CD4-positive, CD25-positive, alpha-beta regulatory T cell (primary cell): ENCODE measurements at regions not wholly inside any gene's neighbourhood (a gene's known extent, or its start where the extent isn't known, plus 50 kb on each side); places are given as distances from the start of the nearest gene placed in this dataset.

Source experiments
- ATAC-seq, 2 donors: fragments of 150-1000 bp; cut with Tn5 transposase; one replicate each; pipeline ENCODE4 v1.10.0; 2021; ENCODE audit warnings: low read depth in 2 of 2, moderate number of reproducible peaks in 2 of 2, moderate library complexity in 1 of 2
- DNase-seq, 3 donors: peaks; one replicate each; pipeline versions ENCODE4 v3.0.0 to v3.0.0-alpha.2; 2012 to 2022; ENCODE audit warnings: mixed read lengths in 1 of 3
- H3K27ac ChIP-seq: one replicate; pipeline ENCODE4 v1.7.0; 2013; ENCODE audit warnings: mild to moderate bottlenecking, low read length; ENCODE audit not compliant: insufficient read depth, poor library complexity, severe bottlenecking
- H3K27me3 ChIP-seq: one replicate; pipeline ENCODE4 v1.7.0; 2013; ENCODE audit warnings: low read length; ENCODE audit not compliant: control insufficient read depth, insufficient read depth
- H3K36me3 ChIP-seq: one replicate; pipeline ENCODE4 v1.7.0; 2013; ENCODE audit warnings: mild to moderate bottlenecking, low read length, moderate library complexity; ENCODE audit not compliant: control insufficient read depth, insufficient read depth
- H3K4me1 ChIP-seq: 2 replicates; pipeline ENCODE4 v1.7.0; 2013; ENCODE audit warnings: mild to moderate bottlenecking, low read length; ENCODE audit not compliant: insufficient read depth, control insufficient read depth, poor library complexity, severe bottlenecking
- H3K4me3 ChIP-seq: one replicate; pipeline ENCODE4 v1.7.0; 2013; ENCODE audit warnings: low read depth, mild to moderate bottlenecking, low read length, moderate library complexity
- H3K9me3 ChIP-seq, 2 experiments: 1 replicate in 1 of 2; 2 replicates in 1 of 2; pipeline ENCODE4 v1.7.0; 2013; ENCODE audit warnings: low read length in 2 of 2, mild to moderate bottlenecking in 1 of 2, moderate library complexity in 1 of 2; ENCODE audit not compliant: control insufficient read depth in 2 of 2
- H3K27ac Mint-ChIP-seq, 3 donors: one replicate each; pipeline ENCODE4 v1.8.0; 2020 to 2022; ENCODE audit warnings: mild to moderate bottlenecking in 3 of 3, mixed read lengths in 3 of 3, moderate library complexity in 2 of 3
- H3K27me3 Mint-ChIP-seq: one replicate; pipeline ENCODE4 v1.8.0; 2022; ENCODE audit warnings: mild to moderate bottlenecking, mixed read lengths
- H3K36me3 Mint-ChIP-seq: one replicate; pipeline ENCODE4 v1.8.0; 2020; ENCODE audit warnings: mixed read lengths
- H3K4me1 Mint-ChIP-seq, 4 donors: one replicate each; pipeline ENCODE4 v1.8.0; 2020 to 2022; ENCODE audit warnings: mixed read lengths in 4 of 4, mild to moderate bottlenecking in 1 of 4
- H3K4me3 Mint-ChIP-seq, 4 donors: one replicate each; pipeline ENCODE4 v1.8.0; 2020 to 2022; ENCODE audit warnings: mild to moderate bottlenecking in 4 of 4, mixed read lengths in 4 of 4, moderate library complexity in 3 of 4
- H3K9me3 Mint-ChIP-seq, 7 donors: one replicate each; pipeline ENCODE4 v1.8.0; 2020 to 2022; ENCODE audit warnings: mixed read lengths in 7 of 7, mild to moderate bottlenecking in 3 of 7, moderate library complexity in 2 of 7

GRCh38 chr6:65924411-65924810, 217.4 kb upstream of the EYS start:
- H3K36me3 Mint-ChIP-seq = no peaks in the 10 kb centered on the region
- no peaks in the 10 kb centered on the region for H3K4me1 ChIP-seq
- DNase-seq (no peak), ATAC-seq (no peak)
- H3K9me3 ChIP-seq = no peaks in the 10 kb centered on the region
- H3K9me3 Mint-ChIP-seq = peaks cover 5 to 19% (median 8%) of the 10 kb centered on the region in 7 donors
- H3K27me3 ChIP-seq = no peaks in the 10 kb centered on the region
- no peaks in the 10 kb centered on the region for H3K4me1 Mint-ChIP-seq
- no peak overlapping the region for H3K27ac Mint-ChIP-seq
- H3K36me3 ChIP-seq = no peaks in the 10 kb centered on the region
- H3K27me3 Mint-ChIP-seq = no peaks in the 10 kb centered on the region
- no peak overlapping the region for H3K27ac ChIP-seq
- H3K4me3 Mint-ChIP-seq = no peak overlapping the region
- no peak overlapping the region for H3K4me3 ChIP-seq

GRCh38 chr6:65922049-65922448, 215.0 kb upstream of the EYS start:
- no peak overlapping the region for H3K27ac ChIP-seq
- H3K9me3 ChIP-seq = no peaks in the 10 kb centered on the region
- Mint-ChIP-seq H3K36me3 (no peaks in the 10 kb centered on the region), H3K27ac (peak overlapping the region in 1 of 3 donors; percentile 56), H3K27me3 (no peaks in the 10 kb centered on the region), H3K4me3 (no peak overlapping the region), H3K4me1 (no peaks in the 10 kb centered on the region), H3K9me3 (peaks cover 6 to 25% (median 8%) of the 10 kb centered on the region in 7 donors)
- H3K4me3 ChIP-seq = no peak overlapping the region
- DNase-seq (no peak), ATAC-seq (no peak)
- no peaks in the 10 kb centered on the region for H3K27me3 ChIP-seq
- H3K4me1 ChIP-seq = no peaks in the 10 kb centered on the region
- no peaks in the 10 kb centered on the region for H3K36me3 ChIP-seq

- Mint-ChIP-seq H3K9me3 (peaks cover 2 to 34% (median 9%) of the 10 kb centered on the region in 7 donors), H3K4me1 (no peaks in the 10 kb centered on the region), H3K4me3 (no peak overlapping the region), H3K27ac (no peak overlapping the region), H3K36me3 (no peaks in the 10 kb centered on the region), H3K27me3 (no peaks in the 10 kb centered on the region)
- peaks cover 0 to 2% of the 10 kb centered on the region in 2 experiments for H3K9me3 ChIP-seq
- no peaks in the 10 kb centered on the region for H3K4me1 ChIP-seq
- H3K27ac ChIP-seq = no peak overlapping the region
- ATAC-seq (no peak), DNase-seq (no peak)
- no peak overlapping the region for H3K4me3 ChIP-seq
- H3K36me3 ChIP-seq = no peaks in the 10 kb centered on the region
- H3K27me3 ChIP-seq = no peaks in the 10 kb centered on the region
These were observed 201.0 kb upstream of the EYS start for GRCh38 chr6:65908065-65908464.

- Histone ChIP-seq H3K9me3 (peaks cover 0 to 1% of the 10 kb centered on the region in 2 experiments), H3K36me3 (no peaks in the 10 kb centered on the region), H3K27ac (no peak overlapping the region), H3K4me3 (no peak overlapping the region), H3K4me1 (no peaks in the 10 kb centered on the region), H3K27me3 (no peaks in the 10 kb centered on the region)
- ATAC-seq = no peak
- Mint-ChIP-seq H3K27me3 (no peaks in the 10 kb centered on the region), H3K27ac (peak overlapping the region in 1 of 3 donors; percentile 38), H3K36me3 (no peaks in the 10 kb centered on the region), H3K9me3 (peaks cover 2 to 26% (median 6%) of the 10 kb centered on the region in 7 donors), H3K4me3 (no peak overlapping the region), H3K4me1 (no peaks in the 10 kb centered on the region)
- no peak for DNase-seq
These were observed 197.0 kb upstream of the EYS start for GRCh38 chr6:65903992-65904391.

GRCh38 chr6:65900928-65901327, 193.9 kb upstream of the EYS start:
- H3K27me3 Mint-ChIP-seq = no peaks in the 10 kb centered on the region
- no peak overlapping the region for H3K4me3 ChIP-seq
- no peak for DNase-seq
- peaks cover 4 to 24% (median 6%) of the 10 kb centered on the region in 7 donors for H3K9me3 Mint-ChIP-seq
- no peak for ATAC-seq
- H3K27ac ChIP-seq = no peak overlapping the region
- no peaks in the 10 kb centered on the region for H3K4me1 ChIP-seq
- H3K36me3 ChIP-seq = no peaks in the 10 kb centered on the region
- H3K36me3 Mint-ChIP-seq = no peaks in the 10 kb centered on the region
- H3K27me3 ChIP-seq = no peaks in the 10 kb centered on the region
- no peak overlapping the region for H3K4me3 Mint-ChIP-seq
- H3K9me3 ChIP-seq = peaks cover 0 to 4% of the 10 kb centered on the region in 2 experiments
- H3K27ac Mint-ChIP-seq = no peak overlapping the region
- H3K4me1 Mint-ChIP-seq = no peaks in the 10 kb centered on the region

- Mint-ChIP-seq H3K9me3 (peaks cover 0 to 20% (median 4%) of the 10 kb centered on the region in 7 donors), H3K27me3 (no peaks in the 10 kb centered on the region), H3K27ac (no peak overlapping the region), H3K4me3 (no peak overlapping the region), H3K4me1 (no peaks in the 10 kb centered on the region), H3K36me3 (no peaks in the 10 kb centered on the region)
- Histone ChIP-seq H3K27me3 (no peaks in the 10 kb centered on the region), H3K36me3 (no peaks in the 10 kb centered on the region), H3K4me3 (no peak overlapping the region), H3K27ac (no peak overlapping the region), H3K9me3 (peaks cover 0 to 15% of the 10 kb centered on the region in 2 experiments), H3K4me1 (no peaks in the 10 kb centered on the region)
- ATAC-seq (no peak), DNase-seq (no peak)
These were observed 189.1 kb upstream of the EYS start for GRCh38 chr6:65896140-65896539.

GRCh38 chr6:65876668-65877067, 169.6 kb upstream of the EYS start:
- Mint-ChIP-seq H3K4me3 (no peak overlapping the region), H3K36me3 (no peaks in the 10 kb centered on the region), H3K9me3 (peaks cover 0 to 13% (median 3%) of the 10 kb centered on the region in 7 donors), H3K4me1 (no peaks in the 10 kb centered on the region), H3K27me3 (no peaks in the 10 kb centered on the region), H3K27ac (no peak overlapping the region)
- DNase-seq (no peak), ATAC-seq (no peak)
- Histone ChIP-seq H3K36me3 (no peaks in the 10 kb centered on the region), H3K27me3 (no peaks in the 10 kb centered on the region), H3K4me3 (no peak overlapping the region), H3K27ac (no peak overlapping the region), H3K9me3 (no peaks in the 10 kb centered on the region), H3K4me1 (no peaks in the 10 kb centered on the region)

- H3K9me3 Mint-ChIP-seq = peaks cover 4 to 33% (median 6%) of the 10 kb centered on the region in 7 donors
- ATAC-seq = no peak
- H3K4me1 Mint-ChIP-seq = no peaks in the 10 kb centered on the region
- Histone ChIP-seq H3K4me3 (no peak overlapping the region), H3K9me3 (peaks cover 0 to 7% of the 10 kb centered on the region in 2 experiments), H3K36me3 (no peaks in the 10 kb centered on the region), H3K27me3 (no peaks in the 10 kb centered on the region), H3K4me1 (no peaks in the 10 kb centered on the region), H3K27ac (no peak overlapping the region)
- no peak overlapping the region for H3K4me3 Mint-ChIP-seq
- H3K27me3 Mint-ChIP-seq = no peaks in the 10 kb centered on the region
- no peak overlapping the region for H3K27ac Mint-ChIP-seq
- no peak for DNase-seq
- H3K36me3 Mint-ChIP-seq = no peaks in the 10 kb centered on the region
These were observed 145.4 kb upstream of the EYS start for GRCh38 chr6:65852369-65852852.
